K562 (cell line): ENCODE measurements at regions not wholly inside any gene's neighbourhood (a gene's known extent, or its start where the extent isn't known, plus 50 kb on each side); places are given as distances from the start of the nearest gene placed in this dataset.

Experiments
- ATAC-seq: fragments of 200-7000 bp; cut with Tn5 transposase; 3 replicates; pipeline ENCODE4 v1.9.1; 2020; ENCODE audit warnings: moderate library complexity
- BruUV-seq: library from RNA; stranded (reverse); fragments of 400-500 nt; replicated peaks from 2 replicates; lab custom pipeline; 2021; lab: Mats Ljungman, UMichigan
- CTCF ChIA-PET: fragments of 300-600 bp; formaldehyde crosslinking; extraction: SDS; loops from one replicate; lab custom pipeline; 2021; ENCODE audit warnings: low intra/inter-chr PET ratio; lab: Yijun Ruan, JAX
- POLR2A ChIA-PET: fragments of 300-600, 350-650 bp; sonication (Branson Sonifier 250); formaldehyde crosslinking; extraction: SDS; loops from one replicate; lab custom pipeline; 2021; ENCODE audit warnings: antibody characterized with exemption, inconsistent platforms; lab: Yijun Ruan, JAX
- DNase-seq, 4 experiments: peaks; one replicate each; pipeline versions ENCODE4 v3.0.0 to v3.0.0-alpha.2; 2011 to 2018; ENCODE audit warnings: low spot score in 3 of 4, mixed read lengths in 3 of 4; ENCODE audit errors: extremely low read depth in 1 of 4
- FAIRE-seq: peaks from 2 replicates; lab custom pipeline; 2011; peaks lifted over from hg19 to GRCh38; lab: Jason Lieb, UNC
- H2AFZ ChIP-seq: 2 replicates; pipeline ENCODE4 v1.6.0; 2011; ENCODE audit warnings: low read depth, low read length, control low read depth, inconsistent platforms
- H3K27ac ChIP-seq: fragments of 200-600 bp; 3 replicates; pipeline ENCODE4 v1.8.0; 2011; ENCODE audit warnings: low read depth, mild to moderate bottlenecking, control low read depth, inconsistent platforms, low read length, moderate library complexity, mixed read lengths; ENCODE audit errors: extremely low read depth
- H3K27me3 ChIP-seq, 2 experiments: fragments of 300-600 bp in 1 of 2; 2 replicates in 1 of 2; 3 replicates in 1 of 2; pipeline versions ENCODE4 v1.6.0 to v1.8.0; 2011; ENCODE audit warnings: inconsistent platforms in 2 of 2, low read length in 2 of 2, mild to moderate bottlenecking in 1 of 2, mixed read lengths in 1 of 2, moderate library complexity in 1 of 2; ENCODE audit not compliant: control insufficient read depth in 2 of 2, insufficient read depth in 2 of 2
- H3K36me3 ChIP-seq: fragments of 300-600 bp; 3 replicates; pipeline ENCODE4 v1.8.0; 2011; ENCODE audit warnings: mild to moderate bottlenecking, low read length, inconsistent platforms; ENCODE audit not compliant: control insufficient read depth, insufficient read depth
- H3K4me1 ChIP-seq, 2 experiments: fragments of 200-600 bp in 1 of 2; replicated peaks in 1 of 2; 2 replicates in 1 of 2; 3 replicates in 1 of 2; pipeline versions ENCODE4 v1.5.1 to v1.8.0; 2011; ENCODE audit warnings: inconsistent platforms in 2 of 2, low read length in 2 of 2, mild to moderate bottlenecking in 1 of 2, mixed read lengths in 1 of 2, moderate library complexity in 1 of 2; ENCODE audit not compliant: control insufficient read depth in 2 of 2, insufficient read depth in 2 of 2
- H3K4me2 ChIP-seq: 2 replicates; pipeline ENCODE4 v1.6.1; 2011; ENCODE audit warnings: low read length, control low read depth, inconsistent platforms, mixed read lengths; ENCODE audit not compliant: insufficient read depth
- H3K4me3 ChIP-seq: fragments of 200-600 bp; sonication (generic), shearing (Covaris generic); 2 replicates; pipeline ENCODE4 v1.5.1; 2016; ENCODE audit warnings: control low read depth, inconsistent platforms
- H3K79me2 ChIP-seq: fragments of 200-600 bp; 3 replicates; pipeline ENCODE4 v1.8.0; 2011; ENCODE audit warnings: low read length, inconsistent platforms; ENCODE audit not compliant: control insufficient read depth, insufficient read depth
- H3K9ac ChIP-seq, 2 experiments: 2 replicates each; pipeline versions ENCODE4 v1.6.0 to v1.6.1; 2011; ENCODE audit warnings: low read depth in 2 of 2, low read length in 2 of 2, control low read depth in 1 of 2, inconsistent platforms in 1 of 2, mild to moderate bottlenecking in 1 of 2, mixed read lengths in 1 of 2; ENCODE audit not compliant: insufficient read depth in 1 of 2
- H3K9me1 ChIP-seq: one replicate; pipeline ENCODE4 v1.6.0; 2011; ENCODE audit warnings: inconsistent platforms, mild to moderate bottlenecking, low read length, moderate library complexity; ENCODE audit not compliant: control insufficient read depth, insufficient read depth
- H3K9me3 ChIP-seq: replicated peaks from 2 replicates; pipeline ENCODE4 v1.5.1; 2011; ENCODE audit warnings: low read depth, low read length, inconsistent platforms; ENCODE audit not compliant: control insufficient read depth, insufficient read depth
- H4K20me1 ChIP-seq: replicated peaks from 2 replicates; pipeline ENCODE4 v1.6.1; 2011; ENCODE audit warnings: low read length, inconsistent platforms, mixed read lengths; ENCODE audit not compliant: control insufficient read depth, insufficient read depth
- ATF4 ChIP-seq: fragments of 450-650 bp; formaldehyde crosslinking; IDR thresholded peaks from 2 replicates; pipeline ENCODE4 v1.4.0; 2022; ENCODE audit warnings: mild to moderate bottlenecking, moderate library complexity
- CEBPB ChIP-seq: fragments of 450-650 bp; IDR thresholded peaks from 2 replicates; pipeline ENCODE4 v1.6.1; 2016; ENCODE audit warnings: missing genetic modification characterization, missing compliant biosample characterization
- KDM2B ChIP-seq: fragments of 250-450 bp; sonication (Bioruptor Pico); IDR thresholded peaks from 2 replicates; pipeline ENCODE4 v1.8.0; 2021; ENCODE audit warnings: mild to moderate bottlenecking, moderate library complexity
- MYBL2 ChIP-seq, 2 experiments: fragments of 450-650 bp in 1 of 2; sonication (generic) in 1 of 2; formaldehyde crosslinking in 1 of 2; IDR thresholded peaks; 2 replicates each; pipeline versions ENCODE4 v1.6.1 to v1.8.1; 2017 to 2022; ENCODE audit warnings: borderline replicate concordance in 1 of 2, inconsistent platforms in 1 of 2, low read depth in 1 of 2, mild to moderate bottlenecking in 1 of 2, missing genetic modification reagents in 1 of 2, moderate library complexity in 1 of 2
- PCBP2 ChIP-seq: fragments of 200-400 bp; formaldehyde crosslinking; IDR thresholded peaks from 2 replicates; pipeline ENCODE4 v1.6.1; 2018; ENCODE audit warnings: low read length, low read depth, mild to moderate bottlenecking, moderate library complexity; ENCODE audit not compliant: poor library complexity, severe bottlenecking
- RREB1 ChIP-seq: fragments of 250-450 bp; sonication (Bioruptor Pico); IDR thresholded peaks from 2 replicates; pipeline ENCODE4 v1.4.0; 2020
- ZNF584 ChIP-seq: fragments of 200-800 bp; sonication (Bioruptor generic); IDR thresholded peaks from 2 replicates; pipeline ENCODE4 v1.6.1; 2016; ENCODE audit warnings: low read depth, mild to moderate bottlenecking, missing genetic modification characterization, missing compliant biosample characterization
- WGBS: fragments of 100-300 bp; shearing (Covaris generic); methylation state at CpG from one replicate; pipeline ENCODE4 v1.1.6; 2016; ENCODE audit warnings: low coverage, mixed read lengths; ENCODE audit not compliant: insufficient coverage; ENCODE audit errors: missing lambda C conversion rate; 5-methylcytosine and 5-hydroxymethylcytosine counted together
- in situ Hi-C: fragments of 300-500 bp; cut with MboI; formaldehyde crosslinking; loops from 4 replicates; pipeline ENCODE4 v1.15.0; 2018; ENCODE audit warnings: inconsistent platforms, mixed read lengths
- intact Hi-C: fragments of 100-400 bp; cut with micrococcal nuclease; formaldehyde crosslinking; loops from 2 replicates; pipeline ENCODE4 v1.14.2; 2022

- H3K79me2 ChIP-seq, result no peaks in the 10 kb centered on the region
- intact Hi-C loops, result no loop called here
- ATAC-seq (no peak), DNase-seq (no peak), FAIRE-seq (no peak)
- TF ChIP-seq PCBP2 (no peak), KDM2B (CRISPR knock-in tag) (no peak), RREB1 (CRISPR knock-in tag) (no peak), CEBPB (tag) (no peak), ATF4 (CRISPR knock-in tag) (no peak), ZNF584 (CRISPR knock-in tag) (no peak), MYBL2 (IDR thresholded peaks at IDR 0.05; ENCODE audit: low read depth) (no peak), MYBL2 (CRISPR knock-in tag; IDR thresholded peaks at IDR 0.05; ENCODE audit: borderline replicate concordance) (no peak)
- ChIA-PET POLR2A (no interaction called here), CTCF (no interaction called here)
- H3K4me2 ChIP-seq, result no peak overlapping the region
- H3K4me3 ChIP-seq, result no peak overlapping the region
- no TSS peak for BruUV-seq
- in situ Hi-C loops, result no loop called here
- 3% methylated on average over 5 of the region's 5 CpGs for WGBS
- H3K9ac ChIP-seq, result no peak overlapping the region
- H3K27ac ChIP-seq, result no peak overlapping the region
- no peaks in the 10 kb centered on the region for H3K27me3 ChIP-seq
- no peaks in the 10 kb centered on the region for H3K4me1 ChIP-seq
- no peaks in the 10 kb centered on the region for H3K36me3 ChIP-seq
- no peak overlapping the region for H2AFZ ChIP-seq
- no peaks in the 10 kb centered on the region; the same call in 1 of the 2 replicates for H3K9me3 ChIP-seq
- no peaks in the 10 kb centered on the region for H4K20me1 ChIP-seq
- no peaks in the 10 kb centered on the region for H3K9me1 ChIP-seq
These were observed 318.8 kb upstream of the FIGN start for GRCh38 chr2:164054651-164055050.
